ENCODE measurements at regions not wholly inside any gene's neighbourhood (a gene's known extent, or its start where the extent isn't known, plus 50 kb on each side); places are given as distances from the start of the nearest gene placed in this dataset.

DNA sequence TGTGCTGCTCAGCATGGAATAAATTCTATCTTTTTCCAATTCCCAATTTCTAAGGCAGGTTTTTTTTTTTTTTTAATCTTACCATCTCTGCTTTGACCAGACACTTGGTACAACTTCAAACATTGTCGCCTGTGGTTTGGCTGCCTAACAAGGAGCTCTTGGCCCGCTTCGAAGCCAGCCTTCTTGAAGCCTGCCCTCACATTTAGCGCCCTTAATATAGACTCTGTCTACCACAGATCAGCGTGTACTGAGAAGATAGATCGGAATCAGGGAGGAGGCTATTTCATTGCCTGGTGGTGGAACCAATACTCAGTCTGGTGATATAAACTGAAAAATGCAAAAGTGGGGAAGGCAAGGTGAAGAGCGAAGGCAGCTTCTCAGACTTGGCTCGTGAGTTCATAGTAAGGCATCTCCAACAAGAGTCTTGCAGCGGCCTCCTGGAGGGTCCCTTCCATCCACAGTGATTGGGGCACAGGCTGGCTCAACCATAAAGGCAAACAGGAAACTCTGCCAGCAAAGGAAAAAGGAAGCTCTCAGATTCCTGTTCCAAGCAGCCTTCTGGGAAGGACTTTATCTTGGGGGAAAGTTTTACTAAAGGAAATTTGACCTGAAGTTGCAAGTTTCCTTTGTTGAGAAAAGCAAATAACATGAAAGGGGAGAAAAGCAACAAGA is 103.2 kb upstream of the BCL2L14 start:
- TF ChIP-seq, protein P1, sequence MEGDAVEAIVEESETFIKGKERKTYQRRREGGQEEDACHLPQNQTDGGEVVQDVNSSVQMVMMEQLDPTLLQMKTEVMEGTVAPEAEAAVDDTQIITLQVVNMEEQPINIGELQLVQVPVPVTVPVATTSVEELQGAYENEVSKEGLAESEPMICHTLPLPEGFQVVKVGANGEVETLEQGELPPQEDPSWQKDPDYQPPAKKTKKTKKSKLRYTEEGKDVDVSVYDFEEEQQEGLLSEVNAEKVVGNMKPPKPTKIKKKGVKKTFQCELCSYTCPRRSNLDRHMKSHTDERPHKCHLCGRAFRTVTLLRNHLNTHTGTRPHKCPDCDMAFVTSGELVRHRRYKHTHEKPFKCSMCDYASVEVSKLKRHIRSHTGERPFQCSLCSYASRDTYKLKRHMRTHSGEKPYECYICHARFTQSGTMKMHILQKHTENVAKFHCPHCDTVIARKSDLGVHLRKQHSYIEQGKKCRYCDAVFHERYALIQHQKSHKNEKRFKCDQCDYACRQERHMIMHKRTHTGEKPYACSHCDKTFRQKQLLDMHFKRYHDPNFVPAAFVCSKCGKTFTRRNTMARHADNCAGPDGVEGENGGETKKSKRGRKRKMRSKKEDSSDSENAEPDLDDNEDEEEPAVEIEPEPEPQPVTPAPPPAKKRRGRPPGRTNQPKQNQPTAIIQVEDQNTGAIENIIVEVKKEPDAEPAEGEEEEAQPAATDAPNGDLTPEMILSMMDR (tag by site-specific recombination; IDR thresholded peaks at IDR 0.05) = no peak
- TF ChIP-seq ZNF274 (IDR thresholded peaks at IDR 0.05; ENCODE audit: low read length) (no peak), ZNF274 (tag by site-specific recombination; IDR thresholded peaks at IDR 0.05; ENCODE audit: borderline replicate concordance) (no peak), ZNF785 (tag by site-specific recombination; IDR thresholded peaks at IDR 0.05) (no peak), ZNF626 (tag by site-specific recombination; IDR thresholded peaks at IDR 0.05) (no peak)
- TF ChIP-seq, protein P2, sequence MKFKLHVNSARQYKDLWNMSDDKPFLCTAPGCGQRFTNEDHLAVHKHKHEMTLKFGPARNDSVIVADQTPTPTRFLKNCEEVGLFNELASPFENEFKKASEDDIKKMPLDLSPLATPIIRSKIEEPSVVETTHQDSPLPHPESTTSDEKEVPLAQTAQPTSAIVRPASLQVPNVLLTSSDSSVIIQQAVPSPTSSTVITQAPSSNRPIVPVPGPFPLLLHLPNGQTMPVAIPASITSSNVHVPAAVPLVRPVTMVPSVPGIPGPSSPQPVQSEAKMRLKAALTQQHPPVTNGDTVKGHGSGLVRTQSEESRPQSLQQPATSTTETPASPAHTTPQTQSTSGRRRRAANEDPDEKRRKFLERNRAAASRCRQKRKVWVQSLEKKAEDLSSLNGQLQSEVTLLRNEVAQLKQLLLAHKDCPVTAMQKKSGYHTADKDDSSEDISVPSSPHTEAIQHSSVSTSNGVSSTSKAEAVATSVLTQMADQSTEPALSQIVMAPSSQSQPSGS (tag by site-specific recombination; IDR thresholded peaks at IDR 0.05; ENCODE audit: low read depth) = no peak
